ENCODE measurements at regions not wholly inside any gene's neighbourhood (a gene's known extent, or its start where the extent isn't known, plus 50 kb on each side); places are given as distances from the start of the nearest gene placed in this dataset.

- DNase-seq (ENCODE audit: low read depth), result no peak
Observed at GRCh38 chr9:8188723-8189407, 389.3 kb upstream of the DMAC1 start.

- no peak for DNase-seq (ENCODE audit: low read depth)
Observed at GRCh38 chr9:8186560-8186959, 387.0 kb upstream of the DMAC1 start.

DNA sequence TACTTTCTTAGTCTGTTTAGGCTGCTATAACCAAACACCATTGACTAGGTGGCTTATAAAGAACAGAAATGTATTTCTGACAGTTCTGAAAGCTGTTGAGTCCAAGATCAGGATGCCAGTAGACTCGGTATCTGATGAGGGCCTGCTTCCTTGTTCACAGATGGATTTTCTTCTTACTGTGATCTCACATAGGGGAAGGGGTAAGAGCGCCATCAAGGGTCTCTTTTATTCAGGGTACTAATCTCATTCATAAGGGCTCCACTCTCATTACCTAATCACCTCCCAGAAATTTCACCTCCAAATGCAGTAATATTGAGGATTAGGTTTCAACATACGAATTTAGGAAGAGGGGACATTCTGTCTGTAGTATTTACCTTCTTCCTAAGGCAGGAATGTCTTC lies 384.0 kb upstream of the DMAC1 start:
- DNase-seq (ENCODE audit: low read depth), result no peak

GRCh38 chr9:8179381-8180053 lies 379.9 kb upstream of the DMAC1 start:
- DNase-seq (ENCODE audit: low read depth), result no peak

DNA sequence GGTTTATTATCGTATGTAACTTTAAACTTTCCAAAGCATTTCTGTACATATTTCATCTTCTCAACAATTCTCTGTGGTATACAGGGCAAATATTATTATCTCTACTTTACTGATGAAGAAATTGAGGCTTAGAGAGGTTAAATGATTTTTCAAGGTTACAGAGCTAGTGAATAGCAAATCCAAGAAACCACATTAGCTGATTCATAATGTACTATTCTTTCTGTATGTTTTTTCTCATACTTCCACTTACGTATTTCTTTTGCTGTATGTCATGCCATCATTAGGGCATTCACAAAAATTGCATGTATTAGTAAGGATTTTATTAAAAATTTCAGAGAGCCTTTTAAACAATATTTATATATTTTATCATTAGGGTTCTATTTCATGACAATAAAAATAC lies 372.4 kb upstream of the DMAC1 start:
- DNase-seq (ENCODE audit: low read depth), result no peak

DNA sequence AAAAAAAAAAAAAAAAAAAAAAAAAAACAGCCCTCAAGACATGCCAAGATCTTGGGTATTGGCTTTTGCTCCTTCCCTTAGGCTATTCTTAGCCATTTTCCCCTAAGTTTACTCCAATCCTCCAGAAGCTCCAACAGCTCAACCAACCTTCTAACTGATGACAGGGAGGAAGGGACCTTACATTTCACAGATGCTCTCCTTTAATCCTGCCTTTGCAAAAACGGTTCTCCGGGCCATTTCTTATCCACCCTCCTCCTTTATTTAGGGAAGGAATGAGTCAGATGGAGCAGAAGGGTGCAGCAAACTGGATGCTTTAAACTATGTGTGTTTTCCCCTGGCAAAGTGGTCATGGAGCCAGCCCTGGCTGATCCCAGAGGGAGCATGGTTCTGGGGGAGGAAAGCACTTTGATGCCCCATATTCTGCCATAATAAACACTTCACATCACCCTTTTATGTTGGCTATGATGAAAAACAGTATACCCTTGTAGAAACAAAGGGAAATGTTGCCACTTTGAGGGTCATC lies 369.4 kb upstream of the DMAC1 start:
- no peak for DNase-seq (ENCODE audit: low read depth)

DNA sequence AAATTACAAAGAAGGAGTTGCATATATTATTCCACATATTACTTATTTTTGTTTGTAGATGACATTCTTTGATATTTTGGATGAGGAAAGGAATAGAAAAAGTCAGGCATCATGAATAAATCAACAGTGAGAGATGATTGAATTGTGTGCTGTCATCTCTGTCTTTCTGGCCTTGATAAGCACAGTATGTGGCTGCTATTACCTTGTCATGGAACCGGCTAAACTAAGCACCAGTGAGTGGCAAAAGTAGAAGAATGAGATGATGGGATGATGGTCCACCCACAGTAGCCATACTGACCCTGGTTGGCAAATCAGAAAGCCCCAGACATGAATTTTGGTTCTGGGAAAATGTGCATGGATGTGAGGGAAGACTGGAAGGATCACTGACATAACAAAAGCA lies 361.2 kb upstream of the DMAC1 start:
- no peak for DNase-seq (ENCODE audit: low read depth)

GRCh38 chr9:8158574-8158973 lies 359.0 kb upstream of the DMAC1 start:
- no peak for DNase-seq (ENCODE audit: low read depth)

DNA sequence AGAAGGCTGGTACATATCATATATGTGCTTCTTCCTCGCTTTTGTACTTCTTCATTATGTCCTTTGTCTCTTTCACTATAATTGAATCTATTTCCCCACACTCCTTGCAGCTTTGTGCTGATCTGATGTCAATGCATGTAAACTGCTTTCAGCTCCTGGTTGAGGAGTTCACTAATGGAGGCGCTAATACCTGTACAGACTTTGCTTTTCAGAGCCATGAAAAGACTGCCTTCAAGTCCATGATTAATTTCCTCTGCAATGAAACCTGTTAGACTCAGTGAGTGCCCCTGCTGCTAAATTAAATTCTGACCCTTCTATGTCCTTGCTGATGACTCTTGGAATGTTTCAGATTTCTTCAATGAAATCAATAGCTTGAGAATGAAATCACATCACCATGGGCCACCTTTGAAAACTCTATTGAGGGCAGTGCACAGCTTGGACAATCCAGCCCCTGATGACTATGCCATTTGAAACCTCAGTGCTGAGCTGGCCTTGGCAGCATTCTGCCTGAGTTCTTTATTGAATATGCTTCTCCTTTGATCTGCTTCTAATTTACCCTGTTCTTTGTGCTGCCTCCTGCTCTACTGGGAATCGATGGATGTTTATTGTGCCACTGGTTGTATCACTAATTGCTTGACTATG lies 358.2 kb upstream of the DMAC1 start:
- no peak for DNase-seq (ENCODE audit: low read depth)

DNA sequence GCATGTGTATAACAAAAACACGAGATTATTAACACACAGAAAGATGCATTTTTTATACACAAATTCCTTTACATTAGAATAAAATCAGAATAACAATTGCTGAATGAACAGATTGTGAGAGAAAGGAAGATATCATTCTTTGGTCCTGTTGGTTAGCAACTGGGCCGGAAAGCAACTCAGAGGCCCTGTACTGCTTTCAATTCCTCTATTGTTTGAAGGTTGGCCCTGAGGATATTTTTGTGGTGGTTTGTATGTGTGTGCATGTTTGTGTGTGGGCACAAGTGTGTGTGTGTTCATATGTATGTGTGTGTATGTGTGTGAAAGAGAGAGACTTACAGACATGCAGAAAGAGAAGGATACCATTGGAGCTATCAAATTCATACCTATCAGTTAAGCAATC lies 356.8 kb upstream of the DMAC1 start:
- DNase-seq (ENCODE audit: low read depth), result no peak

DNA sequence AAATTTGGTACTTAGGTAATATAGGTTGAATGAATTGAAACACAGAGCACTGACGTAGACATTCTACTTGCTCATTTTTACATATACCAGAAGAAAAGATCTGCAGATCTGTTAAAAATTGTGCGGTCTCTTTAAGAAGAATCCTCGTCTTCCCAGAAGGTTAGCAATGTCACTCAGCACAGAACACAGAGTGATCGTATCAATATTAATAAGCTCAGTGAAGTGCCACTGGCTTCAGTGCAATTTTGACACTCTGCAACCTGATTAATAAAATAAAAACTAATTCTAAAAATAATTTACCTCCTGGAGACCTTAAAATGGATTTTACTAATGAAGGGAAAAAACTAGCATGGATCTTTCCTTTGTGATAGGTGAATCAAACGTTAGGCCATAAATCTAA lies 356.1 kb upstream of the DMAC1 start:
- no peak for DNase-seq (ENCODE audit: low read depth)

GRCh38 chr9:8143677-8144076 lies 344.1 kb upstream of the DMAC1 start:
- no peak for DNase-seq (ENCODE audit: low read depth)

- no peak for DNase-seq (ENCODE audit: low read depth)
Observed at GRCh38 chr9:8140557-8140956, 341.0 kb upstream of the DMAC1 start.

DNA sequence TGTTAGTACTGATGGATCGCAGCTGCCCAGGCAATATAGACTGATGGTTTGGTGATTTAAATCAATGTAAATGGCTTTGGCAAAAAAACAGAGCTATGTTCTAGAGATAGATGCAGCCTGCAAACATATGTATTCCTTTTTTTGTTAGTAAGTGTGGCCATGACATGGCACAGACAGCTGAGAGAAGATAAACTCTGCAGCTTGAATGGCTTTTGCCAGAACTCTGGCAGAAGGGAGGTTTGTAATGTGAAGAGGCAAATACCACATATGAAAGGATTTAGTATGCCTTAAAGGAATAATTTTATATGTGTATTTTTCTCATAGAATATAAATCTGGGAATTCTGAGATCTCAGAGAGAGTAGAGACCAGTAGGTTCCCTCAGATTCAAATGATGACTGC lies 340.2 kb upstream of the DMAC1 start:
- DNase-seq (ENCODE audit: low read depth), result no peak

DNA sequence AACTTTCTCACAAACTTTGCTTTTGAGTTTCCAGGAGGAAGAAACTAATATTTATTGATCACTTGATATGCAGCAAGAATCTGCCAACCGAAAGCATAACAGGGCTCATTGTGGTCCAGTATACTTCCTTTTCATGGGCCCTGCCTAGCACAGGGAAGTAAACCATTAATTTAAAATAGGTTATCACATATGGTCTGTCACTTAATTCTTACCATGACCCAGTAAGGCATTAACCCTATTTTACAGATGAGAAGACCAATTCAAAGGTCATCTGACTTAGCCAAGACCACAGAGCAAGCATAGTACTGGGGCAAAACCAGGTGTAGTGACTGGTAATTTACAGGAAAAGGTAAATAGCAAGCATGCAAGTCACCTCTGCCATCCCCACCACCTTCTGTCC lies 336.9 kb upstream of the DMAC1 start:
- DNase-seq (ENCODE audit: low read depth), result no peak

- no peak for DNase-seq (ENCODE audit: low read depth)
Observed at GRCh38 chr9:8134635-8135034, 335.1 kb upstream of the DMAC1 start.

GRCh38 chr9:8133606-8134005 lies 334.0 kb upstream of the DMAC1 start:
- no peak for DNase-seq (ENCODE audit: low read depth)

GRCh38 chr9:8115570-8115969 lies 316.0 kb upstream of the DMAC1 start:
- DNase-seq (ENCODE audit: low read depth), result no peak

DNA sequence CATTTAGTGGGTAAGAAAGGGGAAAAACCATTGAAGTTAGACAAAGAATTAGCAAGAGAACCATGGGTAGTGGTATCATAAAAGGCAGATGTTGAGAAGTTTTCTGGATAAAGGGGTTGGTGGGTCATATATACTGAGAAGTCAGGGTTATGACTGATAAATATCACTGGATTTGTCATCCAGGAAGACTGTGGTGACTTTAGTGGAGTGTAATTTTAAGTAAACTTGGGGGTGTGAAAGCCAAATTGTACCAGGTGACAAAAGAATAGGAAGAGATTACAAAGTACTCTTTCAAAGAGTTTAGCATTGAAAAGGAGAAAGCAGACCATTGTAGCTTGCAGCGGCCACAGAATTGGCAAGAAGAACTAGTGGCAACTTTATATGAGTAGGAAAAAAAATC lies 315.2 kb upstream of the DMAC1 start:
- DNase-seq (ENCODE audit: low read depth), result no peak

DNA sequence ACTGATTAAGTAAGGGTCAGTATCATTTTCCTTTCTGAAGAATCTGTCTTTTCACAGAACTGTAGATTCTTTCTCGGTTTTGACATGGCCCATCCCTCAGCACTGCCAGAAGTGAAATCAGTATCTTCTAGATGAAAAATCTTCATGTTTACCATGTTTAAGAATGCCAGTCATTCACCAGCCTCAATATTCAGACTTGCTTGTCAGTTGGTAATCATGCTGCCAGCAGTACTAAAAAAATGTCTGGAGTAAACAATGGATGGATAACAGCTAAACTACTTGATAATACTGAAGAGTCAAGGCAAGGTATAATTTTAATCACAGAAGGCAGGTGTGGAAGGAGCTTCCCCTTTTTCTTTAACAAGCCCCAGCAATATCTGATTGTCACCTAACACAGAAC lies 306.8 kb upstream of the DMAC1 start:
- DNase-seq (ENCODE audit: low read depth), result no peak

DNA sequence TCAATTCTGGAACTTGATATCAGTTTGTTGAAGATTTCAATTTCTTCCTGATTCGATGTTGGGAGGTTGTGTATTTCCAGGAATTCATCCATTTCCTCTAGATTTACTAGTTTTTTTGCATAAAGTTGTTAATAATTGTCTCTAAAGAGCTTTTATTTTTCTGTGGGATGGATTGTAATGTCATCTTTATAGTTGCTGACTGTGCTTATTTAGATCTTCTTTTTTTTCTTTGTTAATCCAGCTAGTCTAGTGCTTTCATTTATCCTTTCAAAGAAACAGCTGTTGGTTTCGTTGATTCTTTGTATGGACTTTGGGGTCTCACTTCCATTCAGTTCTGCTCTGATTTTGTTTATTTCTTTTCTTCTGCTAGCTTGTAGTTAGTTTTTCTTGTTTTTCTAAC lies 302.0 kb upstream of the DMAC1 start:
- DNase-seq (ENCODE audit: low read depth), result no peak

DNA sequence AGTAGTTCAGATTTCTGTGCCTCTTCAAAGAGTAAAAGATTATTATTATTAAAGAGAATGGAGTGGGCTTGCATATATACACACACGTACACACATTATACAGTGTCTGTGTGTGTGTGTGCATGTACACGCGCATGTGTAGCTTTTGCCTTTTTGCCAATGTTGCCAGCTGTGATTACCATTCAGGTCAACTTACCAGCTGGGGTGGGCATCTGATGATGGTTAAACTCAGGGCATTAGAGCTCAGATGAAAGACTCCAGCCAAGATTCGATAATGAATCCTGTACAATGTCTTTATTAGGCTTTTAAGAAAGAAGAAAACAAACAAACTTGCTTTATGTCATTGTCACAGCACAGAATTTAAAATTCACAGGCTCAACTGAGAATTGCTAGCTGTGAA lies 296.5 kb upstream of the DMAC1 start:
- no peak for DNase-seq (ENCODE audit: low read depth)

DNA sequence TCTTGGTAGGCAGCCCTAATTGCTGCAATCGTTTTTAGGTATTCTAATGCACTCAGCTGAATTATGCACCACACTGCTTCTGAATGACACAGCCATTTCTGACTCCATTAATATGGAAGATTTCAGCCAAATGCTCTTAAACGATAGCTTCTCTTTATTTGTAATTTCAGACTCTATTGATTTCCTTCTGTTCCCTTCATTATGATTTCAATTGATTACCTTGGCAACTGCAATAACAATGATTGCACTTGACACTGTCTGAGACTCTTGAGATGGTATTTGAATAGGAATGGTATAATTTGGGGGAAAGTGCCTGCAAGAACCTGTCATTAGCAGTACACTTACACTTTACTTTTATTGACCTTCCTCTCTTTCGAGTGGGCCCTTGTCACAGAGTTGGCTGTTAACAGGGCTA lies 296.1 kb upstream of the DMAC1 start:
- DNase-seq (ENCODE audit: low read depth), result no peak

All from renal cortical epithelial cell (primary cell).